Lung (tissue), 11 donors: ENCODE measurements at regions not wholly inside any gene's neighbourhood (a gene's known extent, or its start where the extent isn't known, plus 50 kb on each side); places are given as distances from the start of the nearest gene placed in this dataset.

Experiments used
- ATAC-seq: fragments of 200-7000 bp; cut with Tn5 transposase; one replicate; pipeline ENCODE4 v1.9.1; 2020; ENCODE audit warnings: moderate number of reproducible peaks; ENCODE audit not compliant: insufficient read depth, low FRiP score
- DNase-seq, 3 donors: peaks; one replicate each; pipeline ENCODE4 v3.0.0-alpha.2; 2013 to 2017
- H3K27ac ChIP-seq, 2 donors: one replicate each; pipeline ENCODE4 v1.5.1; 2013; ENCODE audit warnings: mild to moderate bottlenecking in 2 of 2, moderate library complexity in 2 of 2, control low read depth in 1 of 2, inconsistent platforms in 1 of 2, low read depth in 1 of 2, low read length in 1 of 2
- H3K27me3 ChIP-seq, 3 donors: one replicate each; pipeline ENCODE4 v1.5.1; 2013; ENCODE audit warnings: low read length in 2 of 3; ENCODE audit not compliant: control insufficient read depth in 3 of 3, insufficient read depth in 3 of 3
- H3K36me3 ChIP-seq, 4 donors: one replicate each; pipeline ENCODE4 v1.5.1; 2013; ENCODE audit warnings: low read length in 4 of 4, mild to moderate bottlenecking in 1 of 4, moderate library complexity in 1 of 4; ENCODE audit not compliant: control insufficient read depth in 4 of 4, insufficient read depth in 4 of 4
- H3K4me1 ChIP-seq, 5 donors: one replicate each; pipeline ENCODE4 v1.5.1; 2013; ENCODE audit warnings: low read length in 5 of 5, mild to moderate bottlenecking in 2 of 5, moderate library complexity in 1 of 5; ENCODE audit not compliant: control insufficient read depth in 5 of 5, insufficient read depth in 5 of 5
- H3K4me3 ChIP-seq: one replicate; pipeline ENCODE4 v1.5.1; 2013; ENCODE audit warnings: mild to moderate bottlenecking, control low read depth, moderate library complexity
- H3K9ac ChIP-seq, 2 donors: one replicate each; pipeline ENCODE4 v1.5.1; 2013; ENCODE audit warnings: low read length in 2 of 2, control low read depth in 1 of 2; ENCODE audit not compliant: insufficient read depth in 1 of 2
- H3K9me3 ChIP-seq, 4 donors: one replicate each; pipeline ENCODE4 v1.5.1; 2013; ENCODE audit warnings: low read length in 3 of 4, mild to moderate bottlenecking in 1 of 4, moderate library complexity in 1 of 4; ENCODE audit not compliant: control insufficient read depth in 4 of 4, insufficient read depth in 3 of 4
- CTCF ChIP-seq: IDR thresholded peaks from 2 replicates; pipeline ENCODE4 v1.5.1; 2012; ENCODE audit warnings: mild to moderate bottlenecking; ENCODE audit errors: control extremely low read depth, extremely low read depth
- WGBS, 2 donors: extraction: QIAGEN DNeasy Blood & Tissue Kit; methylation state at CpG; one replicate each; pipeline ENCODE4 v1.1.7; 2013; 5-methylcytosine and 5-hydroxymethylcytosine counted together
- donor health status: control.
- donor health status: control.
- donor health status: Bipolar disorder and iron deficiency.
- donor health status: healthy.
- donor health status: DM: yes; HTN: yes; CAD: no.

GRCh38 chr4:151887031-151887815 lies 126.4 kb upstream of the GATB start:
- Histone ChIP-seq H3K27ac (no peak overlapping the region), H3K9ac (no peak overlapping the region), H3K9me3 (peaks cover 0 to 1% (median 0%) of the 10 kb centered on the region in 4 donors), H3K4me3 (no peak overlapping the region), H3K36me3 (no peaks in the 10 kb centered on the region), H3K27me3 (no peaks in the 10 kb centered on the region), H3K4me1 (no peaks in the 10 kb centered on the region)
- DNase-seq (no peak), ATAC-seq (no peak)
- 65 to 78% methylated on average over 9 of the region's 9 CpGs for WGBS, 2 donors
- no peak for TF ChIP-seq CTCF

- Histone ChIP-seq H3K9me3 (peaks cover 0 to 1% (median 0%) of the 10 kb centered on the region in 4 donors), H3K4me1 (no peaks in the 10 kb centered on the region), H3K27ac (no peak overlapping the region), H3K4me3 (no peak overlapping the region), H3K27me3 (no peaks in the 10 kb centered on the region), H3K36me3 (no peaks in the 10 kb centered on the region), H3K9ac (no peak overlapping the region)
- WGBS, 2 donors: 96 to 97% methylated on average over 5 of the region's 5 CpGs
- DNase-seq (no peak), ATAC-seq (no peak)
- TF ChIP-seq CTCF: no peak
Measured at GRCh38 chr4:151885123-151885522, 124.3 kb upstream of the GATB start.

- ATAC-seq: no peak
- H3K9ac ChIP-seq: no peak overlapping the region
Measured at GRCh38 chr4:151883747-151884146, 122.9 kb upstream of the GATB start.

More at GRCh38 chr4:151883747-151884146, 122.9 kb upstream of the GATB start:
- DNase-seq: no peak
- H3K4me3 ChIP-seq: no peak overlapping the region
- peaks cover 0 to 1% (median 0%) of the 10 kb centered on the region in 4 donors for H3K9me3 ChIP-seq
- H3K4me1 ChIP-seq: no peaks in the 10 kb centered on the region
- TF ChIP-seq CTCF: no peak
- no peaks in the 10 kb centered on the region for H3K27me3 ChIP-seq
- WGBS, 2 donors: 85 to 93% methylated on average over 4 of the region's 4 CpGs
- no peak overlapping the region for H3K27ac ChIP-seq
- H3K36me3 ChIP-seq: no peaks in the 10 kb centered on the region
